Neural cell (in vitro differentiated cells): ENCODE measurements at regions not wholly inside any gene's neighbourhood (a gene's known extent, or its start where the extent isn't known, plus 50 kb on each side); places are given as distances from the start of the nearest gene placed in this dataset.

Experiments
- H2AFZ ChIP-seq: fragments of 200-600, 300-800 bp; sonication (generic), shearing (Covaris generic); 2 replicates; pipeline ENCODE4 v1.6.0; 2014; ENCODE audit warnings: low read depth, mild to moderate bottlenecking, antibody characterized with exemption, low read length, moderate library complexity
- H3F3A ChIP-seq: fragments of 200-600 bp; shearing (Covaris generic); 2 replicates; pipeline ENCODE4 v1.6.1; 2016; ENCODE audit warnings: mild to moderate bottlenecking, moderate library complexity, mixed read lengths, antibody characterized with exemption, low read length; ENCODE audit not compliant: insufficient read depth, poor library complexity, severe bottlenecking
- H3K27ac ChIP-seq: fragments of 200-600, 300-800 bp; sonication (generic), shearing (Covaris generic); 2 replicates; pipeline ENCODE4 v1.5.1; 2014; ENCODE audit warnings: mild to moderate bottlenecking, low read length, moderate library complexity
- H3K27me3 ChIP-seq: fragments of 300-800, 200-600 bp; sonication (generic), shearing (Covaris generic); 2 replicates; pipeline ENCODE4 v1.6.0; 2014; ENCODE audit warnings: mild to moderate bottlenecking, low read depth, low read length, moderate library complexity; ENCODE audit not compliant: insufficient read depth
- H3K36me3 ChIP-seq: fragments of 300-800, 200-600 bp; sonication (generic), shearing (Covaris generic); 2 replicates; pipeline ENCODE4 v1.5.1; 2014; ENCODE audit warnings: mild to moderate bottlenecking, antibody characterized with exemption, low read length, moderate library complexity; ENCODE audit not compliant: insufficient read depth
- H3K4me2 ChIP-seq: fragments of 300-800, 200-600 bp; sonication (generic), shearing (Covaris generic); 2 replicates; pipeline ENCODE4 v1.6.0; 2014; ENCODE audit warnings: mild to moderate bottlenecking, low read length
- H3K4me3 ChIP-seq: fragments of 300-800, 200-600 bp; sonication (generic), shearing (Covaris generic); 2 replicates; pipeline ENCODE4 v1.5.1; 2014; ENCODE audit warnings: mild to moderate bottlenecking, low read length, moderate library complexity
- H3K79me2 ChIP-seq: fragments of 200-600 bp; shearing (Covaris generic); replicated peaks from 2 replicates; pipeline ENCODE4 v1.6.0; 2014; ENCODE audit warnings: mild to moderate bottlenecking, low read length, moderate library complexity; ENCODE audit not compliant: insufficient read depth
- H3K9ac ChIP-seq: fragments of 300-800, 200-600 bp; sonication (generic), shearing (Covaris generic); 2 replicates; pipeline ENCODE4 v1.6.1; 2016; ENCODE audit warnings: mild to moderate bottlenecking, low read length, mixed read lengths
- H3K9me2 ChIP-seq: fragments of 200-600 bp; shearing (Covaris generic); 2 replicates; pipeline ENCODE4 v1.6.1; 2016; ENCODE audit warnings: mild to moderate bottlenecking, low read length, mixed read lengths; ENCODE audit not compliant: insufficient read depth
- H3K9me3 ChIP-seq: fragments of 200-600, 300-800 bp; sonication (generic), shearing (Covaris generic); 2 replicates; pipeline ENCODE4 v1.6.1; 2016; ENCODE audit warnings: mild to moderate bottlenecking, mixed run types, low read length, moderate library complexity, mixed read lengths
- H4K20me1 ChIP-seq: fragments of 200-600 bp; shearing (Covaris generic); 2 replicates; pipeline ENCODE4 v1.6.1; 2016; ENCODE audit warnings: mild to moderate bottlenecking, mixed run types; ENCODE audit not compliant: insufficient read depth
- CTCF ChIP-seq: fragments of 450-650 bp; IDR thresholded peaks from 2 replicates; pipeline ENCODE4 v1.5.1; 2014; ENCODE audit warnings: antibody characterized with exemption, mild to moderate bottlenecking, moderate library complexity; ENCODE audit not compliant: poor library complexity, severe bottlenecking
- EP300 ChIP-seq: fragments of 450-650 bp; conservative IDR thresholded peaks from 2 replicates; pipeline ENCODE4 v1.6.1; 2014; ENCODE audit warnings: antibody characterized with exemption, mild to moderate bottlenecking, moderate library complexity; ENCODE audit not compliant: poor library complexity, severe bottlenecking
- EZH2 ChIP-seq: fragments of 200-600, 300-800 bp; shearing (Covaris generic), sonication (generic); IDR thresholded peaks from 2 replicates; pipeline ENCODE4 v1.6.1; 2014; ENCODE audit warnings: antibody characterized with exemption, low read length, borderline replicate concordance, mild to moderate bottlenecking; ENCODE audit not compliant: insufficient read depth, poor library complexity, severe bottlenecking
- MXI1 ChIP-seq: fragments of 450-650 bp; conservative IDR thresholded peaks from 2 replicates; pipeline ENCODE4 v1.6.1; 2014; ENCODE audit warnings: antibody characterized with exemption, mild to moderate bottlenecking; ENCODE audit not compliant: poor library complexity, severe bottlenecking
- POLR2AphosphoS5 ChIP-seq: IDR thresholded peaks from 2 replicates; pipeline ENCODE4 v1.6.1; 2012
- RAD21 ChIP-seq: fragments of 450-650 bp; conservative IDR thresholded peaks from 2 replicates; pipeline ENCODE4 v1.6.1; 2014; ENCODE audit warnings: antibody characterized with exemption, mild to moderate bottlenecking, moderate library complexity
- REST ChIP-seq: IDR thresholded peaks from 2 replicates; pipeline ENCODE4 v1.6.1; 2012; ENCODE audit warnings: borderline replicate concordance
- SMC3 ChIP-seq: fragments of 450-650 bp; conservative IDR thresholded peaks from 2 replicates; pipeline ENCODE4 v1.6.1; 2014; ENCODE audit warnings: antibody characterized with exemption, mild to moderate bottlenecking, moderate library complexity; ENCODE audit not compliant: poor library complexity
- TAF1 ChIP-seq: IDR thresholded peaks from 2 replicates; pipeline ENCODE4 v1.6.1; 2012; ENCODE audit warnings: low read depth

GRCh38 chr12:13764748-13765147, 216.7 kb downstream of the GRIN2B start:
- H3K4me3 ChIP-seq = no peak overlapping the region
- no peaks in the 10 kb centered on the region for H3K79me2 ChIP-seq
- no peaks in the 10 kb centered on the region for H3K9me3 ChIP-seq
- H3K36me3 ChIP-seq = no peaks in the 10 kb centered on the region
- no peak overlapping the region for H3K27ac ChIP-seq
- H3K27me3 ChIP-seq = no peaks in the 10 kb centered on the region
- H3K4me2 ChIP-seq = no peak overlapping the region
- no peaks in the 10 kb centered on the region for H3F3A ChIP-seq
- no peak overlapping the region for H3K9ac ChIP-seq
- no peaks in the 10 kb centered on the region for H4K20me1 ChIP-seq
- no peak for TF ChIP-seq EP300
- no peak for TF ChIP-seq EZH2
- TF ChIP-seq RAD21 = no peak
- TF ChIP-seq REST = no peak
- TF ChIP-seq TAF1 = no peak
- H3K9me2 ChIP-seq = no peaks in the 10 kb centered on the region
- no peak overlapping the region for H2AFZ ChIP-seq

- H3K27ac ChIP-seq = no peak overlapping the region
- H3K9ac ChIP-seq = no peak overlapping the region
- H3K27me3 ChIP-seq = no peaks in the 10 kb centered on the region
- no peak overlapping the region for H3K4me3 ChIP-seq
- H3K9me3 ChIP-seq = no peaks in the 10 kb centered on the region
- no peaks in the 10 kb centered on the region for H3K36me3 ChIP-seq
- H3K79me2 ChIP-seq = no peaks in the 10 kb centered on the region
- H3K4me2 ChIP-seq = no peak overlapping the region
- no peaks in the 10 kb centered on the region for H3K9me2 ChIP-seq
- H2AFZ ChIP-seq = no peak overlapping the region
- no peaks in the 10 kb centered on the region for H3F3A ChIP-seq
- H4K20me1 ChIP-seq = no peaks in the 10 kb centered on the region
- no peak for TF ChIP-seq RAD21
- TF ChIP-seq EZH2 = no peak
- TF ChIP-seq EP300 = no peak
- TF ChIP-seq REST = no peak
- no peak for TF ChIP-seq CTCF
- no peak for TF ChIP-seq TAF1
- no peak for TF ChIP-seq MXI1
- TF ChIP-seq POLR2AphosphoS5 = no peak
- TF ChIP-seq SMC3 = no peak
Observed at GRCh38 chr12:13749389-13749788, 232.0 kb downstream of the GRIN2B start.
